ENCODE measurements at regions not wholly inside any gene's neighbourhood (a gene's known extent, or its start where the extent isn't known, plus 50 kb on each side); places are given as distances from the start of the nearest gene placed in this dataset.

DNA sequence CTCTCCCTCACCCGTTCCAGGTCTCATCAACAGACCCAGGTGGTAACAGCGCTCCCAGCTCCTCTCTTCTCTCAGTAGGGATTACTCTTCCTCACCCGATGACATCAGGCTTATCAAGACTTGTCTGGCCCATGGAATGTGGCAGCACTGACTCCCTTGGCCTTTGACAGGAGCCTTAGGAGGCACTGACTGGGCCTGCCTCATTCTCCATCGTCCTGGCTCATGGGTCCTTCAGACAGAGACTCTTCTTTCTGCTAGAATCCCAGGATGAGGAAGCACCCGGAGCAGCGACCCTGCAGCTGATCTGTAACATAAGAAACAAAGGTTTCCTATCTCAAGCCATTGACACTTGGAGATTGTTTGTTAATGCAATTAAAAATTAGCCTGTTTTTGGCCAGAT lies 1063.6 kb downstream of the TBC1D22A start:
- no peaks in the 10 kb centered on the region for H4K20me1 ChIP-seq (ENCODE audit: insufficient read depth, low read length)
- POLR2A ChIA-PET: no interaction called here
- no peak overlapping the region for H3K27ac ChIP-seq (ENCODE audit: extremely low read length, insufficient read depth, low read length)
- DNase-seq (ENCODE audit: low spot score) (no peak), FAIRE-seq (no peak), ATAC-seq (no peak)
- H3K27me3 ChIP-seq (ENCODE audit: control insufficient read depth in 1 of 2, insufficient read depth in 2 of 2, low read length in 2 of 2): peaks cover 2 to 12% of the 10 kb centered on the region in 2 experiments; a peak in 2 of 5 replicates
- no peak overlapping the region for H3K4me3 ChIP-seq (replicated peaks in 1 of 3; ENCODE audit: insufficient read depth in 1 of 3, low read depth in 2 of 3, low read length in 3 of 3)
- 0% methylated on average over 6 of the region's 6 CpGs for WGBS (ENCODE audit: low lambda C conversion rate)
- in situ Hi-C loops (cut with HindIII; ENCODE audit: extremely low pct_ligation_motif_present, low pct_unique_long_range_greater_than_20kb) (no loop called here), intact Hi-C loops (cut with micrococcal nuclease; ENCODE audit: unreplicated experiment) (no loop called here)
- H3K79me2 ChIP-seq (ENCODE audit: insufficient read depth, low read length): no peaks in the 10 kb centered on the region
- H3K9me3 ChIP-seq (ENCODE audit: low read length): no peaks in the 10 kb centered on the region
- H3K4me1 ChIP-seq (ENCODE audit: insufficient read depth, low read length): no peaks in the 10 kb centered on the region
- H3K4me2 ChIP-seq (ENCODE audit: low read depth, low read length): no peak overlapping the region
- TF ChIP-seq NFE2 (CRISPR knock-in tag; IDR thresholded peaks at IDR 0.05) (no peak), GABPA (IDR thresholded peaks at IDR 0.05; ENCODE audit: low read depth, low read length) (no peak), GABPA (CRISPR knock-in tag; IDR thresholded peaks at IDR 0.05; ENCODE audit: low read depth) (no peak), CHD2 (IDR thresholded peaks at IDR 0.05; ENCODE audit: low read depth, low read length) (no peak), ZFYVE20 (CRISPR knock-in tag; IDR thresholded peaks at IDR 0.05; ENCODE audit: borderline replicate concordance, low read depth) (no peak), GATAD1 (CRISPR knock-in tag; IDR thresholded peaks at IDR 0.05) (no peak), NFE2L1 (CRISPR knock-in tag; IDR thresholded peaks at IDR 0.05; ENCODE audit: borderline replicate concordance) (no peak), TIGD3 (CRISPR knock-in tag; IDR thresholded peaks at IDR 0.05; ENCODE audit: borderline replicate concordance) (no peak), SKI (IDR thresholded peaks at IDR 0.05; ENCODE audit: partially characterized antibody) (no peak), EED (CRISPR knock-in tag; IDR thresholded peaks at IDR 0.05) (no peak)
- TF ChIP-seq, protein P1, sequence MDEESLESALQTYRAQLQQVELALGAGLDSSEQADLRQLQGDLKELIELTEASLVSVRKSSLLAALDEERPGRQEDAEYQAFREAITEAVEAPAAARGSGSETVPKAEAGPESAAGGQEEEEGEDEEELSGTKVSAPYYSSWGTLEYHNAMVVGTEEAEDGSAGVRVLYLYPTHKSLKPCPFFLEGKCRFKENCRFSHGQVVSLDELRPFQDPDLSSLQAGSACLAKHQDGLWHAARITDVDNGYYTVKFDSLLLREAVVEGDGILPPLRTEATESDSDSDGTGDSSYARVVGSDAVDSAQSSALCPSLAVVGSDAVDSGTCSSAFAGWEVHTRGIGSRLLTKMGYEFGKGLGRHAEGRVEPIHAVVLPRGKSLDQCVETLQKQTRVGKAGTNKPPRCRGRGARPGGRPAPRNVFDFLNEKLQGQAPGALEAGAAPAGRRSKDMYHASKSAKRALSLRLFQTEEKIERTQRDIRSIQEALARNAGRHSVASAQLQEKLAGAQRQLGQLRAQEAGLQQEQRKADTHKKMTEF (CRISPR knock-in tag; IDR thresholded peaks at IDR 0.05): no peak
- TF ChIP-seq, protein P2, sequence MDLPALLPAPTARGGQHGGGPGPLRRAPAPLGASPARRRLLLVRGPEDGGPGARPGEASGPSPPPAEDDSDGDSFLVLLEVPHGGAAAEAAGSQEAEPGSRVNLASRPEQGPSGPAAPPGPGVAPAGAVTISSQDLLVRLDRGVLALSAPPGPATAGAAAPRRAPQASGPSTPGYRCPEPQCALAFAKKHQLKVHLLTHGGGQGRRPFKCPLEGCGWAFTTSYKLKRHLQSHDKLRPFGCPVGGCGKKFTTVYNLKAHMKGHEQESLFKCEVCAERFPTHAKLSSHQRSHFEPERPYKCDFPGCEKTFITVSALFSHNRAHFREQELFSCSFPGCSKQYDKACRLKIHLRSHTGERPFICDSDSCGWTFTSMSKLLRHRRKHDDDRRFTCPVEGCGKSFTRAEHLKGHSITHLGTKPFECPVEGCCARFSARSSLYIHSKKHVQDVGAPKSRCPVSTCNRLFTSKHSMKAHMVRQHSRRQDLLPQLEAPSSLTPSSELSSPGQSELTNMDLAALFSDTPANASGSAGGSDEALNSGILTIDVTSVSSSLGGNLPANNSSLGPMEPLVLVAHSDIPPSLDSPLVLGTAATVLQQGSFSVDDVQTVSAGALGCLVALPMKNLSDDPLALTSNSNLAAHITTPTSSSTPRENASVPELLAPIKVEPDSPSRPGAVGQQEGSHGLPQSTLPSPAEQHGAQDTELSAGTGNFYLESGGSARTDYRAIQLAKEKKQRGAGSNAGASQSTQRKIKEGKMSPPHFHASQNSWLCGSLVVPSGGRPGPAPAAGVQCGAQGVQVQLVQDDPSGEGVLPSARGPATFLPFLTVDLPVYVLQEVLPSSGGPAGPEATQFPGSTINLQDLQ (CRISPR knock-in tag; IDR thresholded peaks at IDR 0.05): no peak
- TF ChIP-seq, protein P3, sequence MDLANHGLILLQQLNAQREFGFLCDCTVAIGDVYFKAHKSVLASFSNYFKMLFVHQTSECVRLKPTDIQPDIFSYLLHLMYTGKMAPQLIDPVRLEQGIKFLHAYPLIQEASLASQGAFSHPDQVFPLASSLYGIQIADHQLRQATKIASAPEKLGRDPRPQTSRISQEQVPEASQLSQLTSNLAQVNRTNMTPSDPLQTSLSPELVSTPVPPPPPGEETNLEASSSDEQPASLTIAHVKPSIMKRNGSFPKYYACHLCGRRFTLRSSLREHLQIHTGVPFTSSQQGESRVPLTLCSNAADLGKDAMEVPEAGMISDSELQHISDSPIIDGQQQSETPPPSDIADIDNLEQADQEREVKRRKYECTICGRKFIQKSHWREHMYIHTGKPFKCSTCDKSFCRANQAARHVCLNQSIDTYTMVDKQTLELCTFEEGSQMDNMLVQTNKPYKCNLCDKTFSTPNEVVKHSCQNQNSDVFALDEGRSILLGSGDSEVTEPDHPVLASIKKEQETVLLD (CRISPR knock-in tag; IDR thresholded peaks at IDR 0.05; ENCODE audit: low read depth): no peak
- H3K36me3 ChIP-seq (replicated peaks in 1 of 2; ENCODE audit: control insufficient read depth in 1 of 2, insufficient read depth in 2 of 2, low read length in 2 of 2): no peaks in the 10 kb centered on the region
- H3K9ac ChIP-seq (ENCODE audit: insufficient read depth, low read depth, low read length): no peak overlapping the region
- H2AFZ ChIP-seq (ENCODE audit: low read length): no peak overlapping the region
- CTCF ChIA-PET (ENCODE audit: low intra/inter-chr PET ratio, low total read pairs): no interaction called here
- no TSS peak for BruUV-seq (replicated peaks)

All from HepG2 (cell line).